ENCODE measurements at regions not wholly inside any gene's neighbourhood (a gene's known extent, or its start where the extent isn't known, plus 50 kb on each side); places are given as distances from the start of the nearest gene placed in this dataset.
"Not testable (repeated sequence)": the region's sequence is repeated elsewhere in the genome, so short reads cannot be mapped to it uniquely, and the experiment has no call there.

DNA sequence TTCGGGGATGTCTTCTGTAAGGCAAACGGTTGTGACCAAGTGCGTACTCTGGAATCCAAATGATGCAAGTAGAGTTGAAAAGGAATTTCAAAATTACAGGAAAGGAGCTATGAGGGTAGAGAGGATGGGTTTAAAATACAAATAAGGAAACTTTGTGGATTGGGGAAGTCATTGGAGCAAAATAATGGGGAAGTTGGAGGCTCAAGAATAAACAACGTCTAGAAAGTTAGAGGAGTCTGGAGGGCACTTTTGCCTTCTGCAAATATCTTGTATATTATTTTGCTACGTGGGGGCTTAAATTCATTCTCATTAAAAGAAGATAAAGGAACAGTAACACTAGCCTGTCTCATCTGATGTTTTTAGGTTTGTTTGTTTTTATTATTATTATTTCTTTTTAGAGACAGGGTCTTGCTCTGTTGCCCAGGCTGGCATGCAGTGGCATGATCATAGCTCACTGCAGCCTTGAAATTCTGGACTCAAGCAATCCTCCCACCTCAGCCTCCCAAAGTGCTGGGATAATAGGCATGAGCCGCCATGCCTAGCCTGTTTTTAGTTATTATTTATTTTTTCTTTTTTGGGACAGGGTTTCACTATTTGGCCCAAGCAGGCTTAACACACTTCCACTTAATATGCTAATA is 55.0 kb upstream of the TNFAIP3 start:
- Mint-ChIP-seq H3K27ac (peak overlapping the region; percentile 87), H3K4me3 (peak overlapping the region; percentile 73), H3K27me3 (no peaks in the 10 kb centered on the region), H3K4me1 (peaks cover 28% of the 10 kb centered on the region), H3K9me3 (ENCODE audit: insufficient read depth) (peaks cover 1% of the 10 kb centered on the region)
- intact Hi-C loops (cut with micrococcal nuclease): loop anchor here (1.0 to 5.0 kb wide), 3 partner anchors 21 to 105 kb away; no protein-coding TSS in a partner anchor
- DNase-seq: no peak
- TF ChIP-seq CTCF (IDR thresholded peaks at IDR 0.05): no peak
- no peak for TF ChIP-seq EZH2 (IDR thresholded peaks at IDR 0.05; ENCODE audit: borderline replicate concordance, insufficient read depth, low read depth, low read length, poor library complexity, severe bottlenecking)
- Histone ChIP-seq H3K4me3 (ENCODE audit: control extremely low read depth in 1 of 5, extremely low read depth in 1 of 5, insufficient read depth in 1 of 5, low read depth in 2 of 5, low read length in 4 of 5) (peak overlapping the region in 2 of 5 experiments; percentile 16 to 54), H3K79me2 (ENCODE audit: control insufficient read depth, insufficient read depth, low read length) (no peaks in the 10 kb centered on the region), H3K9me3 (ENCODE audit: control extremely low read depth in 1 of 3, control insufficient read depth in 2 of 3, insufficient read depth in 1 of 3, low read length in 2 of 3) (no peaks in the 10 kb centered on the region), H3K36me3 (replicated peaks in 1 of 2; ENCODE audit: control extremely low read depth in 1 of 2, control insufficient read depth in 1 of 2, extremely low read depth in 1 of 2, insufficient read depth in 2 of 2, low read length in 1 of 2) (no peaks in the 10 kb centered on the region), H2AFZ (ENCODE audit: insufficient read depth, low read depth, low read length, poor library complexity, severe bottlenecking) (peak overlapping the region; percentile 48), H3K4me2 (replicated peaks; ENCODE audit: low read depth, low read length, poor library complexity, severe bottlenecking) (peak overlapping the region; percentile 70), H3K27ac (ENCODE audit: low read length in 2 of 2) (peak overlapping the region; percentile 85 to 91), H3K27me3 (replicated peaks in 1 of 4; ENCODE audit: control extremely low read depth in 1 of 4, control insufficient read depth in 3 of 4, insufficient read depth in 4 of 4, low read length in 3 of 4) (no peaks in the 10 kb centered on the region), H3K9ac (ENCODE audit: low read length) (peak overlapping the region; percentile 60), H4K20me1 (ENCODE audit: control insufficient read depth, insufficient read depth, low read length, poor library complexity, severe bottlenecking) (no peaks in the 10 kb centered on the region), H3K4me1 (ENCODE audit: control insufficient read depth in 2 of 2, insufficient read depth in 2 of 2, low read length in 2 of 2) (peaks cover 20 to 26% of the 10 kb centered on the region in 2 donors)
- WGBS (ENCODE audit: insufficient coverage): 65% methylated on average over 3 of the region's 6 CpGs
- ChIA-PET POLR2A (no interaction called here), CTCF (interaction anchor here (0.6 to 3.7 kb wide), 7 partner anchors 13 to 133 kb away, joined by 3 to 28 read pairs (median 5); partner anchors contain the start of gene TNFAIP3)
- no peak for ATAC-seq (ENCODE audit: low read depth)

- no peak for DNase-seq
- POLR2A ChIA-PET: no interaction called here
- Histone ChIP-seq H3K27ac (ENCODE audit: low read length in 2 of 2) (no peak overlapping the region), H3K4me3 (ENCODE audit: control extremely low read depth in 1 of 5, extremely low read depth in 1 of 5, insufficient read depth in 1 of 5, low read depth in 2 of 5, low read length in 4 of 5) (no peak overlapping the region), H3K36me3 (replicated peaks in 1 of 2; ENCODE audit: control extremely low read depth in 1 of 2, control insufficient read depth in 1 of 2, extremely low read depth in 1 of 2, insufficient read depth in 2 of 2, low read length in 1 of 2) (no peaks in the 10 kb centered on the region), H4K20me1 (ENCODE audit: control insufficient read depth, insufficient read depth, low read length, poor library complexity, severe bottlenecking) (no peaks in the 10 kb centered on the region), H3K9ac (ENCODE audit: low read length) (no peak overlapping the region), H3K4me2 (replicated peaks; ENCODE audit: low read depth, low read length, poor library complexity, severe bottlenecking) (no peak overlapping the region), H3K4me1 (ENCODE audit: control insufficient read depth in 2 of 2, insufficient read depth in 2 of 2, low read length in 2 of 2) (peaks cover 20 to 26% of the 10 kb centered on the region in 2 donors), H3K79me2 (ENCODE audit: control insufficient read depth, insufficient read depth, low read length) (no peaks in the 10 kb centered on the region), H3K9me3 (ENCODE audit: control extremely low read depth in 1 of 3, control insufficient read depth in 2 of 3, insufficient read depth in 1 of 3, low read length in 2 of 3) (no peaks in the 10 kb centered on the region), H2AFZ (ENCODE audit: insufficient read depth, low read depth, low read length, poor library complexity, severe bottlenecking) (no peak overlapping the region), H3K27me3 (replicated peaks in 1 of 4; ENCODE audit: control extremely low read depth in 1 of 4, control insufficient read depth in 3 of 4, insufficient read depth in 4 of 4, low read length in 3 of 4) (no peaks in the 10 kb centered on the region)
- TF ChIP-seq EZH2 (IDR thresholded peaks at IDR 0.05; ENCODE audit: borderline replicate concordance, insufficient read depth, low read depth, low read length, poor library complexity, severe bottlenecking): no peak
- TF ChIP-seq CTCF (IDR thresholded peaks at IDR 0.05): no peak
- no CpG with 5 or more reads among the region's 4 CpGs for WGBS (ENCODE audit: insufficient coverage)
- CTCF ChIA-PET: no interaction called here
- Mint-ChIP-seq H3K9me3 (ENCODE audit: insufficient read depth) (no peaks in the 10 kb centered on the region), H3K27ac (no peak overlapping the region), H3K4me3 (no peak overlapping the region), H3K27me3 (no peaks in the 10 kb centered on the region), H3K4me1 (peaks cover 31% of the 10 kb centered on the region)
- intact Hi-C loops (cut with micrococcal nuclease): loop anchor here (5.0 kb wide), 1 partner anchor 106 kb away; no protein-coding TSS in a partner anchor
- ATAC-seq (ENCODE audit: low read depth): no peak
These were observed 53.6 kb upstream of the TNFAIP3 start for GRCh38 chr6:137813308-137813970.

DNA sequence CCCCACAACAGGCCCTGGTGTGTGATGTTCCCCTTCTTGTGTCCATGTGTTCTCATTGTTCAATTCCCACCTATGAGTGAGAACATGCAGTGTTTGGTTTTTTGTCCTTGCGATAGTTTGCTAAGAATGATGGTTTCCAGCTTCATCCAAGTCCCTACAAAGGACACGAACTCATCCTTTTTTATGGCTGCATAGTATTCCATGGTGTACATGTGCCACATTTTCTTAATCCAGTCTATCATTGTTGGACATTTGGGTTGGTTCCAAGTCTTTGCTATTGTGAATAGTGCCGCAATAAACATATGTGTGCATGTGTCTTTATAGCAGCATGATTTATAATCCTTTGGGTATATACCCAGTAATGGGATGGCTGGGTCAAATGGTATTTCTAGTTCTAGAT is 53.0 kb upstream of the TNFAIP3 start:
- H3K4me3 Mint-ChIP-seq; H3K4me3 ChIP-seq (ENCODE audit: control extremely low read depth in 1 of 5, extremely low read depth in 1 of 5, insufficient read depth in 1 of 5, low read depth in 2 of 5, low read length in 4 of 5); ATAC-seq (ENCODE audit: low read depth); H3K27me3 ChIP-seq (replicated peaks in 1 of 4; ENCODE audit: control extremely low read depth in 1 of 4, control insufficient read depth in 3 of 4, insufficient read depth in 4 of 4, low read length in 3 of 4); CTCF ChIA-PET; H3K27ac ChIP-seq (ENCODE audit: low read length in 2 of 2); H3K9me3 Mint-ChIP-seq (ENCODE audit: insufficient read depth); DNase-seq; H3K27me3 Mint-ChIP-seq; POLR2A ChIA-PET; H3K79me2 ChIP-seq (ENCODE audit: control insufficient read depth, insufficient read depth, low read length); H3K27ac Mint-ChIP-seq; H3K4me2 ChIP-seq (replicated peaks; ENCODE audit: low read depth, low read length, poor library complexity, severe bottlenecking); H2AFZ ChIP-seq (ENCODE audit: insufficient read depth, low read depth, low read length, poor library complexity, severe bottlenecking); H3K36me3 ChIP-seq (replicated peaks in 1 of 2; ENCODE audit: control extremely low read depth in 1 of 2, control insufficient read depth in 1 of 2, extremely low read depth in 1 of 2, insufficient read depth in 2 of 2, low read length in 1 of 2); H3K9ac ChIP-seq (ENCODE audit: low read length); H4K20me1 ChIP-seq (ENCODE audit: control insufficient read depth, insufficient read depth, low read length, poor library complexity, severe bottlenecking); H3K9me3 ChIP-seq (ENCODE audit: control extremely low read depth in 1 of 3, control insufficient read depth in 2 of 3, insufficient read depth in 1 of 3, low read length in 2 of 3): not testable (repeated sequence)
- H3K4me1 Mint-ChIP-seq: peaks cover 36% of the 10 kb centered on the region
- no CpG with 5 or more reads among the region's 3 CpGs for WGBS (ENCODE audit: insufficient coverage)
- intact Hi-C loops (cut with micrococcal nuclease): loop anchor here (5.0 kb wide), 1 partner anchor 107 kb away; no protein-coding TSS in a partner anchor
- peaks cover 20 to 26% of the 10 kb centered on the region in 2 donors for H3K4me1 ChIP-seq (ENCODE audit: control insufficient read depth in 2 of 2, insufficient read depth in 2 of 2, low read length in 2 of 2)
